ENCODE measurements at regions not wholly inside any gene's neighbourhood (a gene's known extent, or its start where the extent isn't known, plus 50 kb on each side); places are given as distances from the start of the nearest gene placed in this dataset.

GRCh38 chr1:29639741-29640427 is 403.6 kb downstream of the PTPRU start:
- no peak for DNase-seq

GRCh38 chr1:29639156-29639736 is 402.9 kb downstream of the PTPRU start:
- no peak for DNase-seq

GRCh38 chr1:29638281-29638680 is 402.0 kb downstream of the PTPRU start:
- DNase-seq = no peak

- no peak for DNase-seq
Observed at GRCh38 chr1:29636936-29637335, 400.6 kb downstream of the PTPRU start.

- DNase-seq = no peak
Observed at GRCh38 chr1:29635501-29636263, 399.4 kb downstream of the PTPRU start.

- no peak for DNase-seq
Observed at GRCh38 chr1:29634746-29635335, 398.5 kb downstream of the PTPRU start.

- DNase-seq = no peak
Observed at GRCh38 chr1:29634324-29634723, 398.0 kb downstream of the PTPRU start.

- no peak for DNase-seq
Observed at GRCh38 chr1:29633771-29634170, 397.4 kb downstream of the PTPRU start.

- DNase-seq = no peak
Observed at GRCh38 chr1:29632806-29633615, 396.7 kb downstream of the PTPRU start.

- DNase-seq = no peak
Observed at GRCh38 chr1:29631836-29632805, 395.8 kb downstream of the PTPRU start.

- no peak for DNase-seq
Observed at GRCh38 chr1:29631361-29631760, 395.0 kb downstream of the PTPRU start.

GRCh38 chr1:29630756-29631155 is 394.4 kb downstream of the PTPRU start:
- no peak for DNase-seq

- no peak for DNase-seq
Observed at GRCh38 chr1:29629814-29630516, 393.6 kb downstream of the PTPRU start.

- no peak for DNase-seq
Observed at GRCh38 chr1:29629401-29629800, 393.1 kb downstream of the PTPRU start.

GRCh38 chr1:29628190-29628589 is 391.9 kb downstream of the PTPRU start:
- DNase-seq = no peak

- no peak for DNase-seq
Observed at GRCh38 chr1:29626726-29627125, 390.4 kb downstream of the PTPRU start.

GRCh38 chr1:29626066-29626465 is 389.7 kb downstream of the PTPRU start:
- no peak for DNase-seq

- DNase-seq = no peak
Observed at GRCh38 chr1:29625084-29625420, 388.7 kb downstream of the PTPRU start.

- no peak for DNase-seq
Observed at GRCh38 chr1:29624320-29625083, 388.2 kb downstream of the PTPRU start.

GRCh38 chr1:29623501-29623900 is 387.2 kb downstream of the PTPRU start:
- no peak for DNase-seq
